Nephron (organoid): ENCODE measurements at regions not wholly inside any gene's neighbourhood (a gene's known extent, or its start where the extent isn't known, plus 50 kb on each side); places are given as distances from the start of the nearest gene placed in this dataset.

Source experiments
- H3K27ac Mint-ChIP-seq, 3 experiments: 2 replicates each; pipeline ENCODE4 v1.8.0; 2020; ENCODE audit warnings: mixed read lengths in 3 of 3, mild to moderate bottlenecking in 2 of 3, moderate library complexity in 1 of 3
- H3K27me3 Mint-ChIP-seq: 2 replicates; pipeline ENCODE4 v1.8.0; 2021; ENCODE audit warnings: low read depth, mild to moderate bottlenecking, moderate library complexity, mixed read lengths
- H3K36me3 Mint-ChIP-seq: 2 replicates; pipeline ENCODE4 v1.8.0; 2020; ENCODE audit warnings: low read depth, mixed read lengths
- H3K4me1 Mint-ChIP-seq: 2 replicates; pipeline ENCODE4 v1.8.0; 2020; ENCODE audit warnings: mixed read lengths
- H3K4me3 Mint-ChIP-seq, 3 experiments: 2 replicates each; pipeline ENCODE4 v1.8.0; 2020; ENCODE audit warnings: mild to moderate bottlenecking in 3 of 3, mixed read lengths in 3 of 3, moderate library complexity in 2 of 3
- H3K9me3 Mint-ChIP-seq: 2 replicates; pipeline ENCODE4 v1.8.0; 2020; ENCODE audit warnings: mixed read lengths
- CTCF ChIP-seq, 3 experiments: fragments of 200-600 bp; sonication (generic); IDR thresholded peaks; one replicate each; pipeline ENCODE4 v1.5.0; 2021; ENCODE audit warnings: antibody characterized with exemption in 3 of 3; ENCODE audit not compliant: unreplicated experiment in 3 of 3

GRCh38 chr5:39863926-39864552 is 439.3 kb upstream of the DAB2 start:
- peaks cover 11% of the 10 kb centered on the region for H3K9me3 Mint-ChIP-seq
- no peak overlapping the region for H3K27ac Mint-ChIP-seq
- H3K4me3 Mint-ChIP-seq: no peak overlapping the region
- no peak for TF ChIP-seq CTCF (IDR thresholded peaks at IDR 0.05; ENCODE audit: unreplicated experiment in 3 of 3)
- peaks cover 3% of the 10 kb centered on the region for H3K27me3 Mint-ChIP-seq
- H3K4me1 Mint-ChIP-seq: no peaks in the 10 kb centered on the region
- H3K36me3 Mint-ChIP-seq: no peaks in the 10 kb centered on the region

- no peak overlapping the region for H3K4me3 Mint-ChIP-seq
- peak overlapping the region in 1 of 3 experiments; percentile 7 for H3K27ac Mint-ChIP-seq
- no peaks in the 10 kb centered on the region for H3K36me3 Mint-ChIP-seq
- H3K4me1 Mint-ChIP-seq: peaks cover 5% of the 10 kb centered on the region
- H3K27me3 Mint-ChIP-seq: peaks cover 2% of the 10 kb centered on the region
- no peak for TF ChIP-seq CTCF (IDR thresholded peaks at IDR 0.05; ENCODE audit: unreplicated experiment in 3 of 3)
- H3K9me3 Mint-ChIP-seq: no peaks in the 10 kb centered on the region
Observed at GRCh38 chr5:39857041-39857440, 432.3 kb upstream of the DAB2 start.

GRCh38 chr5:39854771-39855410 is 430.1 kb upstream of the DAB2 start:
- H3K36me3 Mint-ChIP-seq: no peaks in the 10 kb centered on the region
- H3K4me3 Mint-ChIP-seq: no peak overlapping the region
- peak overlapping the region in 1 of 3 experiments; percentile 90 for H3K27ac Mint-ChIP-seq
- no peaks in the 10 kb centered on the region for H3K27me3 Mint-ChIP-seq
- TF ChIP-seq CTCF (IDR thresholded peaks at IDR 0.05; ENCODE audit: unreplicated experiment in 3 of 3): no peak
- H3K9me3 Mint-ChIP-seq: no peaks in the 10 kb centered on the region
- H3K4me1 Mint-ChIP-seq: peaks cover 5% of the 10 kb centered on the region

- Mint-ChIP-seq H3K4me3 (no peak overlapping the region), H3K9me3 (no peaks in the 10 kb centered on the region), H3K4me1 (no peaks in the 10 kb centered on the region), H3K36me3 (no peaks in the 10 kb centered on the region), H3K27me3 (peaks cover 5% of the 10 kb centered on the region), H3K27ac (no peak overlapping the region)
- TF ChIP-seq CTCF (IDR thresholded peaks at IDR 0.05; ENCODE audit: unreplicated experiment in 3 of 3): no peak
Observed at GRCh38 chr5:39850291-39850690, 425.5 kb upstream of the DAB2 start.

GRCh38 chr5:39846144-39846543 is 421.4 kb upstream of the DAB2 start:
- Mint-ChIP-seq H3K4me3 (no peak overlapping the region), H3K27me3 (peaks cover 5% of the 10 kb centered on the region)

More at GRCh38 chr5:39846144-39846543, 421.4 kb upstream of the DAB2 start:
- Mint-ChIP-seq H3K27ac (peak overlapping the region in 1 of 3 experiments; percentile 68), H3K4me1 (peaks cover 4% of the 10 kb centered on the region), H3K9me3 (no peaks in the 10 kb centered on the region), H3K36me3 (no peaks in the 10 kb centered on the region)
- TF ChIP-seq CTCF (IDR thresholded peaks at IDR 0.05; ENCODE audit: unreplicated experiment in 3 of 3): no peak
